Astrocyte of the spinal cord (primary cell): ENCODE measurements at regions not wholly inside any gene's neighbourhood (a gene's known extent, or its start where the extent isn't known, plus 50 kb on each side); places are given as distances from the start of the nearest gene placed in this dataset.

Experiments used
- DNase-seq: peaks from one replicate; pipeline ENCODE4 v3.0.0; 2011; ENCODE audit warnings: low read depth, low spot score
- H3K4me3 ChIP-seq: 2 replicates; pipeline ENCODE4 v1.5.1; 2011; ENCODE audit warnings: low read depth, mild to moderate bottlenecking, low read length, moderate library complexity
- in situ Hi-C: cut with HindIII; loops from 2 replicates; pipeline ENCODE4 v1.10.0; 2017; ENCODE audit warnings: low sequenced_read_pairs
- TF ChIP-seq, protein P1 (sequence below): IDR thresholded peaks from 2 replicates; pipeline ENCODE4 v1.5.1; 2012; ENCODE audit warnings: low read depth, mild to moderate bottlenecking, low read length, inconsistent platforms

DNA sequence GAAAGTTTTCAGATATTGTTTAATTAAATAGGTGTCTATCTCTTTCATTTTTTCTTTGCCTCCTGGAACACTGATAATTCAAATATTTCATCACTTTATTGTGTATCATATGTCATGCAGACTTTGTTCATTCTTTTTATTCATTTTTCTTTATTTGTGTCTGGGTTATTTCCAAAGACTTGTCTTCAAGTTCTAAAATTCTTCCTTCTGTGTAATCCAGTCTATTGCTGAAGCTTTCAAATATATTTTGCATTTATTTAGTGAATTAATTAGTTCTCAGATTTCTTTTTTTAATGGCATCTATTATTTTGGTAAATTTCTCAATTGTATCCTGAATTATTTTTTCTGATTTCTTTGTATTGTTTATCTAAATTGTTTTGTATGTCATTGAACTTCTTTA lies 70.1 kb downstream of the ZNF330 start:
- in situ Hi-C loops = no loop called here
- TF ChIP-seq, protein P1, sequence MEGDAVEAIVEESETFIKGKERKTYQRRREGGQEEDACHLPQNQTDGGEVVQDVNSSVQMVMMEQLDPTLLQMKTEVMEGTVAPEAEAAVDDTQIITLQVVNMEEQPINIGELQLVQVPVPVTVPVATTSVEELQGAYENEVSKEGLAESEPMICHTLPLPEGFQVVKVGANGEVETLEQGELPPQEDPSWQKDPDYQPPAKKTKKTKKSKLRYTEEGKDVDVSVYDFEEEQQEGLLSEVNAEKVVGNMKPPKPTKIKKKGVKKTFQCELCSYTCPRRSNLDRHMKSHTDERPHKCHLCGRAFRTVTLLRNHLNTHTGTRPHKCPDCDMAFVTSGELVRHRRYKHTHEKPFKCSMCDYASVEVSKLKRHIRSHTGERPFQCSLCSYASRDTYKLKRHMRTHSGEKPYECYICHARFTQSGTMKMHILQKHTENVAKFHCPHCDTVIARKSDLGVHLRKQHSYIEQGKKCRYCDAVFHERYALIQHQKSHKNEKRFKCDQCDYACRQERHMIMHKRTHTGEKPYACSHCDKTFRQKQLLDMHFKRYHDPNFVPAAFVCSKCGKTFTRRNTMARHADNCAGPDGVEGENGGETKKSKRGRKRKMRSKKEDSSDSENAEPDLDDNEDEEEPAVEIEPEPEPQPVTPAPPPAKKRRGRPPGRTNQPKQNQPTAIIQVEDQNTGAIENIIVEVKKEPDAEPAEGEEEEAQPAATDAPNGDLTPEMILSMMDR = no peak
- no peak for DNase-seq
- no peak overlapping the region for H3K4me3 ChIP-seq

DNA sequence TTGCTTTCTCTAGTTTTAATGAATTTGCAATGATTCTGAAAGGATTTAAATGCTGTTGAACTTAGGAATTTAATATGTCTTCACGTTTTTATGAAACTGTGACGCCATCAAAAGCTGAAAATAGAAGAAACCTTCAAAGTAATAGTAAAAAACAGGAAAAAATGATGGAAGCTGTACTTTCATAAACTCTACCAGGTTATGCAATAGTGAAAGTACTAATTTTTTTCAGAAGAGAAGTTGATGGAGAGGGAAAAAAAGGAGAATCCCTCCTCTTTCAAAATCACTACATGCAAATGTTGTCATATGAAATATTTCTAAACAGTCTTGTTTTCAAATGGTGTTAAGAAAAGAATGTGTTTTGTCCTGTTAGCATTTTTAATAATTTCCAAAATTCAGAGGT lies 73.6 kb downstream of the ZNF330 start:
- H3K4me3 ChIP-seq = no peak overlapping the region
- TF ChIP-seq, protein P1 = no peak
- in situ Hi-C loops = no loop called here
- DNase-seq = no peak

DNA sequence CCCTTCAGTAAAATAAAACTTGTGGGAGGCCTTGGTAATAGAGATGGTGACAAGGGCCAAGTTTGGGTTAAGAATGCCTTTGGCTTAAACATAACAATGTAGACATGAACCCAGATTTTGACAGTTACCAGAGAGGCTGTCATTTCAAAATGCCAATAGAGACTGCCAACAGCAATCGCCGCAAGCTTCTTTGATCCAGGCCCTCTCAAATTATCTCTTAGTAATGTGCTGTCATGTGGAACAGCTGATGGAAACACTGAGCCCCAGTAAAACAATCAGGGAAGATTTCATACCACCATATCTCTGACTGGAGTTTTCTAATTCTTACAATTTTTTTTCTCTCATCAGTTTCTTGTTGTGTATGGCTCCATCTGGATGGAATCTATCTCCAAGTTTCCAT lies 80.5 kb downstream of the ZNF330 start:
- no peak overlapping the region for H3K4me3 ChIP-seq
- in situ Hi-C loops = no loop called here
- TF ChIP-seq, protein P1 = no peak
- DNase-seq = no peak

DNA sequence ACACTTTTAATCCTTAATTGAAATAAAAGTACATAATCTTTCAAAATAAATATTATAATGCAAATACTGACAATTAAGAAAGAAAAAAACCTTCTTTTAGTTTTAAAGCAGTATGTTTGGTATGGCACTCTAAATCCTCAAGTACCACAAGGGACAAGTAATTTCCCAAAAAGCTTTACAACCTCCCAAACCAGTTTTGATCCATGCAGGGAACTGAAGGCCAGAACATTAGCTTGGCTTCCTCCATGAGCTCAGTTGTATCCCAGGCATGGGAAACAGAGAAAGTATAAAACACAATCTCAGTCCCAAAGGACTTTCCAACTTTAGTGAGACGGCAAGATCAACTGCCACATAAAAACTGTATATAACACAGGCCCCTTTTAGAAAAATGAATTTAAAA lies 82.2 kb downstream of the ZNF330 start:
- in situ Hi-C loops = no loop called here
- DNase-seq = no peak
- TF ChIP-seq, protein P1 = no peak
- no peak overlapping the region for H3K4me3 ChIP-seq

DNA sequence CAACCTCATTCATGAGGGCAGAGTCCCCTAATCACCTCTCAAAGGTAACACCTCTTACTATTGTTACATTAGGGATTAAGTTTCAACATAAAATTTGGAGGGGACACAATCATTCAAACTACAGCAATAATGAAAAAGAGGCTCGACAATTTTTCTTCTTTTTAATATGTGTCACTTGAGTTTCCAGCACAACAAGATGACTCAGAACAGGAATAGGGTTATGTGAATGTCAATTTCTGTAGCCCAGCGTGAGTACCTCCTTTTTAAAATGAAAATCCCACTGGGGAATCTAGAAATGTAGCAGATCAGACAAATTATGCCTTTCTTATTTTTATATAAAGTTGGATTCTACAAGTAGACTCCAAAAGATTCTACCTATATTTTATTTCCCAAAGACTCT lies 83.7 kb downstream of the ZNF330 start:
- H3K4me3 ChIP-seq = no peak overlapping the region
- in situ Hi-C loops = no loop called here
- no peak for DNase-seq
- TF ChIP-seq, protein P1 = no peak

DNA sequence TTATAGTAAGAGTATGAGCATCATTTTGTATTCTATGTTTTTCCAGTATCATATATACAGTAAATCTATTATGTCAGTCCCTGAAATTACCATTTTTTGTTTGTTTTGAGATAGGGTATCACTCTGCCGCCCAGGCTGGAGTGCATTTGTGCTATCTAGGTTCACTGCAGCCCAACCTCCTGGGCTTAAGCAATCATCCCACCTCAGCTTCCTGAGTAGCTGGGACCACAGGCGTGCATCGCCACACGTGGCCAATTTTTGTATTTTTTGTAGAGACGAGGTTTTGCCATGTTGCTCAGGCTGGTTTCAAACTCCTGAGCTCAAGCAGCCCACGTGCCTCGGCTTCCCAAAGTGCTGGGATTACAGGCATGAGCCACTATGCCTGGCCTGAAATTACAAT lies 85.6 kb downstream of the ZNF330 start:
- DNase-seq = no peak
- in situ Hi-C loops = no loop called here
- TF ChIP-seq, protein P1 = no peak
- H3K4me3 ChIP-seq = no peak overlapping the region

DNA sequence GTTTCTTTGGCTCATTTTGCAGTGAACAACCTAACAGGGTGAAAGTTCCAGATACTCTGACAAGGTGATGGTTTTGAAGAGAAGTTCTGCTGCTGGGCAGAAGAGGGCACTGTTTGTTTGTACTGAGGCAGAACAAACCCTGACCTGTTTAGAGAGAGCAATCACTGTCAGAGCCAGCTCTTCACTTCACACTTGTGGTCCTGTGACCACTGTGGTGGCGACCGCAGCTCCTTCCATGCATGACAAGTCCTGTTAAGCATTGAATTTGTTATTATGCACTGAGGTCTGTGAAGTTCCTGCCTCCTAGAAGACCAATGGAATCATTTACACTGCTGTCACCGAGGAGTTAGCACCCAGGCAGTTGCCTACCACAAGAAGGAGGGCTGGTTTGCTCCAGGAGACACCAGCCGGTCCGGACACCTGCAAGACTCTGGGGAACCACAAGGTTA lies 86.6 kb downstream of the ZNF330 start:
- peak; percentile 72 for DNase-seq
- in situ Hi-C loops = no loop called here

More for the DNA sequence above, 86.6 kb downstream of the ZNF330 start:
- TF ChIP-seq, protein P1 = peak; percentile 84
- H3K4me3 ChIP-seq = no peak overlapping the region
